WERI-Rb-1 (cell line): ENCODE measurements at regions not wholly inside any gene's neighbourhood (a gene's known extent, or its start where the extent isn't known, plus 50 kb on each side); places are given as distances from the start of the nearest gene placed in this dataset.

ENCODE experiments used
- DNase-seq: peaks from one replicate; pipeline ENCODE4 v3.0.0-alpha.2; 2020
- H3K27ac ChIP-seq: fragments of 250-450 bp; sonication (Bioruptor Pico); 2 replicates; pipeline ENCODE4 v1.5.1; 2020; ENCODE audit warnings: mild to moderate bottlenecking, moderate library complexity
- H3K27me3 ChIP-seq: fragments of 250-450 bp; sonication (Bioruptor Pico); 2 replicates; pipeline ENCODE4 v1.5.1; 2021; ENCODE audit warnings: mild to moderate bottlenecking, low read depth, moderate library complexity; ENCODE audit not compliant: insufficient read depth, severe bottlenecking
- H3K36me3 ChIP-seq: fragments of 250-450 bp; sonication (Bioruptor Pico); 2 replicates; pipeline ENCODE4 v1.5.1; 2020; ENCODE audit warnings: mild to moderate bottlenecking, moderate library complexity
- H3K4me3 ChIP-seq: 2 replicates; pipeline ENCODE4 v1.5.1; 2011; ENCODE audit warnings: low read depth, mild to moderate bottlenecking, control low read depth, low read length
- H3K9me3 ChIP-seq: fragments of 250-450 bp; sonication (Bioruptor Pico); 2 replicates; pipeline ENCODE4 v1.5.1; 2021; ENCODE audit warnings: mild to moderate bottlenecking, moderate library complexity; ENCODE audit not compliant: severe bottlenecking
- TF ChIP-seq, protein P1 (sequence below): IDR thresholded peaks from 2 replicates; pipeline ENCODE4 v1.5.1; 2011; ENCODE audit warnings: low read depth, mild to moderate bottlenecking, control low read depth, inconsistent platforms, low read length

DNA sequence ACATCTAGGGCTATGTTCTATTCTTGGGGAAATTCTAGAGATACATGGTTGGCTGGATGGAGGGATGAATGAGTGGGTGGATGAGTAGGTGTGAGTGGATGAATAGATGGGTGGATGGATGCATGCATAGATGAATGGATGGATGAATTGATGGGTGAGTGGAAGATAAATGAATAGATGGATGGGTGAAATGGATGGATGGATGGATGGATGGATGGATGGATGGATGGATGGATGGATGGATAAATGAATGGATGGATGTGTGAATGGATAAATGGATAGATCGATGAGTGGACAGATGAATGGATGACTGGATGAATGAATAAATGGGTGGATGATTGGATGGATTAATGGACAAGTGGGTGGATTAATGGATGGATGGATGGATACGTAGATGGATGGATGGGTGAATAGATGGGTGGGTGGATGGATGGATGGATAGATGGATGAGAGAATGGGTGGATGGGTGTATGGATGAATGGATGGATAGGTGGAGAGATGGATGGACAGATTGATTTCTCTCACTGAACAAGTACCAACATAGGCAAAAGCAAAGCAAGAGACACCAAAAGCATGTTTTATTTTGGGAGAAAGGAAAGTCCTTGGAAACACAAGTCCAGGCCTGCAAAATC is 143.2 kb downstream of the TSHZ3 start:
- Histone ChIP-seq H3K27me3 (no peaks in the 10 kb centered on the region), H3K27ac (no peak overlapping the region), H3K4me3 (no peak overlapping the region), H3K36me3 (no peaks in the 10 kb centered on the region), H3K9me3 (peaks cover 2% of the 10 kb centered on the region)
- TF ChIP-seq, protein P1, sequence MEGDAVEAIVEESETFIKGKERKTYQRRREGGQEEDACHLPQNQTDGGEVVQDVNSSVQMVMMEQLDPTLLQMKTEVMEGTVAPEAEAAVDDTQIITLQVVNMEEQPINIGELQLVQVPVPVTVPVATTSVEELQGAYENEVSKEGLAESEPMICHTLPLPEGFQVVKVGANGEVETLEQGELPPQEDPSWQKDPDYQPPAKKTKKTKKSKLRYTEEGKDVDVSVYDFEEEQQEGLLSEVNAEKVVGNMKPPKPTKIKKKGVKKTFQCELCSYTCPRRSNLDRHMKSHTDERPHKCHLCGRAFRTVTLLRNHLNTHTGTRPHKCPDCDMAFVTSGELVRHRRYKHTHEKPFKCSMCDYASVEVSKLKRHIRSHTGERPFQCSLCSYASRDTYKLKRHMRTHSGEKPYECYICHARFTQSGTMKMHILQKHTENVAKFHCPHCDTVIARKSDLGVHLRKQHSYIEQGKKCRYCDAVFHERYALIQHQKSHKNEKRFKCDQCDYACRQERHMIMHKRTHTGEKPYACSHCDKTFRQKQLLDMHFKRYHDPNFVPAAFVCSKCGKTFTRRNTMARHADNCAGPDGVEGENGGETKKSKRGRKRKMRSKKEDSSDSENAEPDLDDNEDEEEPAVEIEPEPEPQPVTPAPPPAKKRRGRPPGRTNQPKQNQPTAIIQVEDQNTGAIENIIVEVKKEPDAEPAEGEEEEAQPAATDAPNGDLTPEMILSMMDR = no peak
- DNase-seq = no peak

DNA sequence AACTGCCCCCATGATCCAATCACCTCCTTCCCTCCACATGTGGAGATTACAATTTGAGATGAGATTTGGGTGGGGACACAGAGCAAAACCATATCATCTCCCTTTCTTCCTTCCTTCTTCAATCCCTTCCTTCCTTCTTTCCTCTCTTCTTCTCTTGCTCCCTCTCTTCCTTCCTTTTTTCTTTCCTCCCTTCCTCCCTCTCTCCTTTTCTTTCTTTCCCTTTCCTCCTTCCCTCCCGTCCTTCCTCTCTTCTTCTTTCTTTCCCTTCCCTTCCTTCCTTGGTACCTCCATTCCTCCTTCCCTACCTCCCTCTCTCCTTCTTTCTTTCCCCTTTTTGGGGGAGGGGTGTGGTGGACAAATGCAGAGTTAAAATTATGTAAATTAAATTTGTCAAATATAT is 145.1 kb downstream of the TSHZ3 start:
- Histone ChIP-seq H3K27ac (no peak overlapping the region), H3K9me3 (peaks cover 2% of the 10 kb centered on the region), H3K36me3 (no peaks in the 10 kb centered on the region), H3K27me3 (no peaks in the 10 kb centered on the region), H3K4me3 (no peak overlapping the region)
- TF ChIP-seq, protein P1 = no peak
- DNase-seq = no peak

DNA sequence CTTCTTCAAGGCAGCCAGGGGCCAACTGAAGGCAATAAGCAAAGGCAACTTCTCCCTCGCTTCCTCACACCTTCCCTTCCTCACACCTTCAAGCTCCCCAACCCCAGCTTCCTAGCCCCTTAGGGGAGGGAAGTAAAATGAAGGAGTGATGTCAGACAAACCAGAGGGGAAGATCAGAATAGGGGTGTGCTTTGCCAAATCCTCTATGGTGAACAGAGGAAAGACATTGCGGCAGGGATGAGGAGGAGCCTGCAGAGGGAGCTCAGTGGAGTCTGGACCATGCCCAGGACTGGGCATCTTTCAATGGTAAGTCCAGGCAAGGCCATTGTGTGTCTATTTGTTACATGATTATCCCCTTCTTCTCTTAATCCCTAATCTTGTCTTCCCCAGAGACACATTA is 164.0 kb downstream of the TSHZ3 start:
- Histone ChIP-seq H3K36me3 (no peaks in the 10 kb centered on the region), H3K27ac (no peak overlapping the region), H3K27me3 (no peaks in the 10 kb centered on the region), H3K4me3 (no peak overlapping the region), H3K9me3 (no peaks in the 10 kb centered on the region)
- TF ChIP-seq, protein P1 = no peak
- DNase-seq = no peak

DNA sequence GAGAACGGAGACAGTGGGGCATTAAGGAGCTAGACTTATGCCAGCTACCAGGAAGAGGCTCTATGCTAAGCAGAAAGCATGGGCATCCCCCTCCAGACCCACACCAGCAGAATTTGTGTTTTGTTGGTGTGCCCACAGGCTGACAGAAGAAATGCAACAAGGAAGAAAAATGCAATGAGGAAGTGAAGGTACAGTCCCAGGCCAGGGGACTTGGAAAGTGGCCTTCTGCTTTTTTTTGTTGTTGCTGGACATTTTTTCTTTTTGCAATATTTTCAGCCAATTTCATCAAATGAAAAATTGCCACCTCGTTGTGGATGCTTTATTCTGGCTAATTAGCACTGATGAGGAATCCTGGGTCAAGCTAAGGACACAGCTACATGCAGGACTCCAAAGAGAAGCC is 167.7 kb downstream of the TSHZ3 start:
- Histone ChIP-seq H3K27me3 (no peaks in the 10 kb centered on the region), H3K9me3 (no peaks in the 10 kb centered on the region), H3K36me3 (no peaks in the 10 kb centered on the region), H3K27ac (no peak overlapping the region), H3K4me3 (no peak overlapping the region)
- TF ChIP-seq, protein P1 = no peak
- DNase-seq = no peak

DNA sequence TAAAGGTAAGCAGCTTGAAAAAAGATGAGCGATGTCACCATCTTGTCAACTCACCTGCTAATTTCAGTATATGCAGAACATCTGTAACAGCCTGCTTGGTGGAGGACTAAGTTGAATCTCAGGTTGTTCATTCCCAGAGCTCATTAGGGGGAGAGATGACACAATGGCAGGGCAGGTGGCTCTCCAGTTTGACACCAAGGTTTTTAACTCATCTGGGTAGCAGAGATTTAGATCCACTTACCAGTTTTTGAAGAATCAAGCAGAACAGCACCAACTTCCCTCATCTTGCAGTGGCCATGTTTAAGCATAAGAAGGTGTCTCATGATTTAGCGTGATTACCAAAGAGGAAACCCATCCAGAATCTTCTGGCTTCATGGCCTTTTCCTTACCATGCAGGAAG is 168.3 kb downstream of the TSHZ3 start:
- TF ChIP-seq, protein P1 = no peak

DNA sequence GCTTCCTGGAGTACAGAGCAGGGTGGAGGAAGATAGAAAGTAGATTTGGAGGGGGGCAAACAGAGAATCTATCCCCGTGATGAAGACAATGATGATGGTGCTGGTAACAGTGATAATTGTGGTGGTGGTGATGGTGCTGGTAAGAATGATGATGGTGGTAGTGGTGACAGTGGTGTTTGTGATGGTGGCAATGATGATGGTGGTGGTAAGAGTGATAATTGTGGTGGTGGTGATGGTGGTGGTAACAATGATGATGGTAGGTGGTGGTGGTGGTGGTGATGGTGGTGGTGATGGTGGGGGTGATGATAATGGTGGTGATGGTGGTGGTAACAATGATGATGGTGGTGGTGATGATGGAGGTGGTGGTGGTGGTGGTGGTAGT is 169.8 kb downstream of the TSHZ3 start:
- H3K36me3 ChIP-seq = no peaks in the 10 kb centered on the region
- no peak for DNase-seq
- TF ChIP-seq, protein P1 = no peak

More for the DNA sequence above, 168.3 kb downstream of the TSHZ3 start:
- Histone ChIP-seq H3K36me3 (no peaks in the 10 kb centered on the region), H3K27ac (no peak overlapping the region), H3K4me3 (no peak overlapping the region), H3K27me3 (no peaks in the 10 kb centered on the region), H3K9me3 (no peaks in the 10 kb centered on the region)
- no peak for DNase-seq

More for the DNA sequence above, 169.8 kb downstream of the TSHZ3 start:
- Histone ChIP-seq H3K27me3 (no peaks in the 10 kb centered on the region), H3K9me3 (no peaks in the 10 kb centered on the region), H3K4me3 (no peak overlapping the region), H3K27ac (no peak overlapping the region)
